HG03354 (cell line): ENCODE measurements at regions not wholly inside any gene's neighbourhood (a gene's known extent, or its start where the extent isn't known, plus 50 kb on each side); places are given as distances from the start of the nearest gene placed in this dataset.
"Not testable (repeated sequence)": the region's sequence is repeated elsewhere in the genome, so short reads cannot be mapped to it uniquely, and the experiment has no call there.

Source experiments
- ATAC-seq: cut with Tn5 transposase; IDR thresholded peaks from one replicate; pipeline ENCODE4 v1.9.1; 2021; ENCODE audit warnings: mild to moderate bottlenecking; ENCODE audit not compliant: unreplicated experiment, poor library complexity, severe bottlenecking

DNA sequence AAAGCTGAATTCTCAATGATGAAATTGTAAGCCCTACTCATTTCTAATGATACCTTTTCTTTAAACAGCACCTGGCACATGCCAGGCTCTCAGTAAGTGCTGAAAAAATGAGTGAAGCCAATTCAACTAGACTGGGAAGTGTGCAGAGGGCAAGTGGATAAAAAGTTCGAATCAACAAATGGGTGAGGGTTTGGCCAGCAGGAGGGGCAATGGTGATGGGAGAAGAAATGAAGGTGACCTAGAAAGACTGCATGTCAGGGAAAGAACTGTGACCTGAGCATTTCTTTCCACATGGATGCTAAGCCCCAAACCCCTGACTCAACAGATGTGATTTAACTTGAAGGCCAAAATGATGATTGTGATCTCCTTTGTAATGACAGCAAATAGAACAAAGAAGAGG, 54.6 kb downstream of the DKK1 start:
- ATAC-seq, result no peak

DNA sequence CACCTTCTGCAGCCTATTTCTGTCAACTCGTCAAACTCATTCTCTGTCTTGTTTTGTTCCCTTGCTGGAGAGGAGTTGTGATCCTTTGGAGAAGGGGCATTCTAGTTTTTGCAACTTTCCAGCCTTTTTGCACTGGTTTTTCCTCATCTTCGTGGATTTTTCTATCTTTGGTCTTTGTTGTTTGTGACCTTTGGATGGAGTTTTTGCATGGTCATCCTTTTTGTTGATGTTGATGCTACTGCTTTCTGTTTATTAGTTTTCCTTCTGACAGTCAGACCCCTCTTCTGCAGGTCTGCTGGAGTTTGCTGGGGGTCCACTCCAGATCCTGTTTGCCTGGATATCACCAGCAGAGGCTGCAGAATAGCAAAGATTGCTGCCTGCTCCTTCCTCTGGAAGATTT, 60.1 kb downstream of the DKK1 start:
- ATAC-seq, result not testable (repeated sequence)

DNA sequence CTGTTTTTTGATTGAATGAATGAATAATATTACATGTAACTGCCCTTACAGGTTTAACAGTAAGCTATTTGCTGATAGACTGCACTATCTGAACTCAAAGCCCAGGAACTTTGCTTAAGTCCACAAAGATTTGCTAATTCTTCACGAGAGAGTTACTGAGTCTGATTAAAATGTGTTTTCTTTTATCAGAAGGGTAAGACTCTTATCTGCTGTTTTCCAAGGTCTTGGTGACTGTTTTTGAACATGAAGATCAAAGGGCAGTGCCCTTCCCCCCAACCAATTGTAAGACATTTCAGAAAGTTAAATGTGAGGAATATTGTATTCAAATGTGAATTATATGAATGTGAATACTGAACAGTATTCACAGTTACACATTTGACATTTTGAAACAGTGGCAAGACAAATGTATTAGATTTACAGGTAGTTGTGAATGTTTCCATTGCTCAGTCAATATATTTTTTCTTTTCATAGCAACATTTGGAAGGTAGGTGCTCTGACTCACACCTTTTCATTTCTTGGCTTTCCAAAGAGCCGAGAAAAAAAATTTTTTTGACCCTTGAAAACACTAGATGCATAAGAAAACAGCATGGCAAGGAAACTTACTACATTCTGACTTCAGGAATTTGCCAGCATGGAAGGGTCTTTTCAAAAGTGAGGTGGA, 62.7 kb downstream of the DKK1 start:
- ATAC-seq, result no peak

DNA sequence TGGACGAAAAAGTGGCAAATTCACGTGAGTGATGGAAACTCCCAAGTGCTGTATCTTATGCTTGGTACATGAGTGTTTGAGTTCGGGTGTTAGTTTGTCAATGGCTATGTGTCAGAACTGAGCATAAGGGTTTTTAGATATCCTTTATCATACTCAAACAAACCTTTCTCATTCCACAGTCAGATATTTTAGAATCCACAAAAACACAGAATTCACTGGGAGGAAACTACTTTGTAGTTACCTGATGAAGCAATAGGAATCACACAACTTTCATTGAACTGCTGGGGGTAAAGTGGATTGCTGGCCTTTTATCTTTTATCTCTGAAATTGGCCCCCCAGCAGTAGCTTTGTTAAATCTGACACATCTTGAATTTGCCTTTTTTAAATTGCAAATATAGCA, 64.0 kb downstream of the DKK1 start:
- no peak for ATAC-seq

DNA sequence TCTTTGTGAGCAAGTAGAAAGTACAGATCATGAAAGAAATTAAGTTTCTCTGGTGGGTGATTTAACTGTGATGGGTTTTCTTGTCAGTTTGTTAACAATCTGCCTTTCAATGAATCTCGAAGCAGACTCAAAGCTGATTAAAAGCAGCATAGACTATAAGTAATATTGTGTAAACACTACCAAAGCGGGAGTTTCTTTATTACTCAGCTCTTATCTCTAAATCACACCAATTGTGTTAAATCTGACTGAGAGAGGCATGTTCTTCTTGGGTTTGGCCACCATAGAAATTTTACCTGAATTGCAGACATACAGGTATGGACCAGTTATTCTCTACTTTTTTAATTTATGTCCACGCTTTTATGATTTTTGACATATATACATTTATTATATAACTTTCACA, 65.2 kb downstream of the DKK1 start:
- ATAC-seq, result no peak

DNA sequence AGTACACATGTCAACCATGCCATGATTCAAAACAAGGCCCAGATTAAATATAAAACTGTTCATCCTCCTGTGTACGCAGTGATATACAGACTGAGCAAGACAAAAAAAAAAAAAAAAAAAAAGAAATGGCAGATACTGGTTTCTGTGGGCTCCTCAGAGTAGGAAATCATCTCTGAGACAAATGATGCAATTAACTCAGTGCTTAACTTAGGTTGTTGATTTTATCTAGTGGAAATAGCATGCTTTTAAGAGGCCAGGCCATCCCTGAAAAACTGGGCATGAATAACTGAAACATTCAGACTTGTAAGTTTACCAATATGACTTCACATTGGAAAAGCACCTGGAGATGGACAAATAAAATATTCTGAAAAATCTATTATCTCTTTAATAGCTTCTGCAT, 69.0 kb downstream of the DKK1 start:
- ATAC-seq, result no peak

DNA sequence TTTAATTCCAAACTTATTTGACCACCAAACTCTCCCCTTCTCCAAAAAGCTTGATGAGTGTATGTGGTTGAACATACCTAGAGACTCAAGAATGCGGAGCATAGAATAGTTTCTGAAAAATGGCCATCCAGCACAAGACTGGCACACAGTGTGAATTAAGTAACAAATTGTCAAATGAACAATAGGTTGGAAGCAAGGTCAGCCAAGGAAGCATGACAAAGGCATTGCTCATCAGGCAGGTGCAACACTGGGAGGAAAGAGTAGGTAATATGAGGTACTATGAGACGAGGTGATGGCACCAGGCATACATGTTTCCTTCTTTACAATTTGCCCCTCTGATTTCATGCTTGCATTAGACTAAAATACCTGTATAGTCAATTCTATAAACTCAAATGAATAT, 73.7 kb downstream of the DKK1 start:
- ATAC-seq, result no peak

DNA sequence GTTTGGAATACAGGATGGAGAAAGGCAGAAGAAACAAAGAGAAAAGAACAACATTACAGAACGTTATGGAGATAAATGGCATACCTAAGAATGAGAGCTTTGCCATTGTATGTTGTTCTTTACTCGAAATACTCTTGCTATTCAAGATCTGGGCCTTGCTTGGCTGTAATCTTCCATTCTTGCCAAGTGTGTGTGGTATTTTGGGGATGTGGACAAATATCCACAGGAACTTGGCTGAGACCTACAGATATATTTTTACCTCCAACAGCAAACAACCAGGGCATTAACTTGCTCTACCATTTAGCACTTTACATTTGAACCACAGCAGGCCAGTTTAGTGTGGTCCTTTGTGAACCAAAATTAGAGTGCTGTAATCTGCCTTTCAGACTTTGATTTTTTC, 76.3 kb downstream of the DKK1 start:
- no peak for ATAC-seq

DNA sequence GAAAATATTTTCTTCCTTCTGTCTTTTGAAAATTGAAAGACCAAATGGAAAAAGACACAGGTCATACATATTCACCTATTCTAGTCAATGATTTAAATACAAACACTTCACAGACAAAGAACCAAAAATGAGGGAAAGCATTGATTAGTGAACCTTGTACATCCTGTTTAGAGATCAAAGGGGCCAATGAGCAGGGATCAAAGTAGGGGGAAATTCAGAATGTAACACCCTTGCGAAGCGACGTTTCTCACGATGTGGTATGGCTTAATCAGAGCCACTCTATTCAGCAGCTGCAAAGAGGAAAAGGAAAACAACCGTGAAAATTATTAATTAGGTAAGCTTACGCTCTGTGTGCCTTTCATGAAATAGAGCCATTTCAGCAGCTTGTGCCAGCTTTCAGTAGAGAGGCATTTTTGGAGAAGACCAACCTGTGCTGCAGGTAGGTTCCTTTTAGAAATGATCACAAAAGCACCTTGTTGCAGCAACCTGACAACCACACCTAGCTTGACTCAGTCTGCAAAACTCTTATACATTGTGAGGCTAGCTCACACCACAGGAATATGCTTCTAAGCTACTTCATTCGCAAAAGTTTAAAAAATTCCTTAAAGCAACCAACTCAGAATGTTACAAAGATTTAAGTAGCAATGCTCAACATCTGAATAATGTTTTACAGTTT, 78.0 kb downstream of the DKK1 start:
- no peak for ATAC-seq

DNA sequence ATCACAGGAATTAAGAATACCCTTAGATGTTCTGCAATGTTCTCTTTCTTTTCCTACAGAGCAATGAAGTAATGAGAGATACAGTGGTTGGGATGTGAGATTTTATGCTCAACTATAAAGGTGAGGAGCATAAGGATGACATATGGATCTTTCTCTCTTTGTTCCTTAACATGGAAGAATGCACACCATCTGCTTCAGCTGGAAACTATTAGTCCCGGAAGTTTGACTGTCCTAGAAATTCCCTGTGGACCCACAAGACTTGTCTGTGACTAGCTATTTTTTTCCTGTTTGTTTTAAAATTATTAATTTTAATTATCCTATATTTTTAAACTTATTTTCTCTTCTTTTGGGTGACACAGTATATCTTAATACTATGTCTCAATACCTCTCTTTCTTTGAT, 80.2 kb downstream of the DKK1 start:
- ATAC-seq, result no peak

DNA sequence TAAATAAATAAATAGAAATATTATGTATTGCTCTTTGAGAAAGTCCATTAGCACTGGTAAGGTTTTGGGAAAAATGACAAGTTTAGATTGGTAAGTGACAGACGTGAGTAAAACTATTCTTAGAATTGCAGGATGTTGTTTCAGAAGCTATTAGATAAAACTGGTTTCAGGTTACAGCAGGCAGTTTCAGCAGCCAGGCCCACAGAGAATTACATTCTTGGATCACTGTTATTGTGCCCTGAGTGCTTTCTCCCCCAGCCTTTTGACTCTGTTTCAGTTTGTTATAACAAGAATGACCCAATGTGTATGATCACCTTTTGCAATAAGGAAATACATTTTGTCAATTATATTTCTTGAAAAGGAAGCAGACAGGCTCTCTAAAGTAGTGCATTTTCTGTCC, 86.5 kb downstream of the DKK1 start:
- ATAC-seq, result no peak

DNA sequence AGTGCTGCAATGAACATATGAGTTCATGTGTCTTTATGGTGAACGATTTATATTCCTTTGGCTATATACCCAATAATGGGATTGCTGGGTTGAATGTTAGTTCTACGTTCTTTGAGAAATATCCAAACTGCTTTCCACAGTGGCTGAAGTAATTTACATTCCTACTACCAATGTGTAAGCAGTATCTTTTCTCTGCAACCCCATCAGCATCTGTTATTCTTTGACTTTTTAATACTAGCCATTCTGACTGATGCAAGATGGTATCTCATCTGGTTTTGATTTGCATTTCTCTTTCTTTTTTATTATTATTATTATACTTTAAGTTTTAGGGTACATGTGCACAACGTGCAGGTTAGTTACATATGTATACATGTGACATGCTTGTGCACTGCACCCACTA, 89.7 kb downstream of the DKK1 start:
- ATAC-seq, result not testable (repeated sequence)

DNA sequence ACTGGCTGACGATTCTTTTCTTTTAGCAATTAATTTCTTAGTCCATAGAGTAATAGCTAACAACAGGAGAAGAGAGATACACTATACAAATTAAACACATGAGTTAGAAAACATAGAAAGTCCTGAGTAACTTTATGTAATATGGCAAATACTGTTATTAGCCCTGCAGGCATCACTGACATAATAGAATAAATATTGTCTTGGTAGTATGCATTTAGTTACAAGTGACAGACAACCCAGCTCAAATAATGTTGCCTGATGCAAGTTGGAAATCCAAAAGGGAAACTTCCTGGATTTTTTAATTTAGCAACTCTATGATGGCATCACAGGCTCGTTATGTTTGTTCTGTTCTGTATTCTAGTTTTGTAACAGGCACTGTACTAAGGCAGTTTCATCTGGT, 95.1 kb downstream of the DKK1 start:
- ATAC-seq, result no peak

DNA sequence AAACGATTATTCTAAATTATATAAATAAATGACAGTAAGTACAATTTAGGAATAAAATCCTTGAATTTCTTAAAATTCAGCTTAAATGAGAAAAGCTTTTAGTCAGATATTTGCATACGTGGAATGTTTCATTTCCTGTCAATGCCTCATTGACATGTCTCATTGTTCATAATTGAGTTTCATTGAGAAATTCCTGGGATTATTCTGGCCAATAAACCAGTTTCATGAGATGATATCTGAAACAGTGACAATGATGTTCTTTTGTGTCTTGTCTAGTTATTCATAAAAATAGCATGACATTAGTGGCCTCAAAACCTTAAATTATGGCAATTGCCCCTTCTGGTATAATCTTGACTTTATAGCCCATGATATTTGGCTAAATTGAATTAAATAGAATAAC, 95.8 kb downstream of the DKK1 start:
- no peak for ATAC-seq

DNA sequence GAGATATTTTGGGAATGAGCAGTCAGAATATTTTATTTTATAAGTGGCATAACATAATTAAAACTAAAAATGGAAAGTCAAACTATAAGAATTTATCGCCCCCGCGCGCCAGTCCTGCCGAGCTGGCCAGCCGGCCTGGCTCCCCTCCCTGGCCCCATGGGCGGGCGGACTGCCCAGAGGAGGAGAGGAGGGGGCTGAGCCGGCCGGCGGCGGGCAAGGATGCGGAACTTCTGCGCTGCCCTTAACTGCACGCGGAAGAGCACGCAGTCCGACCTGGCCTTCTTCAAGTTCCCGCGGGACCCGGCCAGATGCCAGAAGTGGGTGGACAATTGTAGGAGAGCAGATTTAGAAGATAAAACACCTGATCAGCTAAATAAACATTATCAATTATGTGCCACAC, 96.8 kb downstream of the DKK1 start:
- ATAC-seq, result no peak

DNA sequence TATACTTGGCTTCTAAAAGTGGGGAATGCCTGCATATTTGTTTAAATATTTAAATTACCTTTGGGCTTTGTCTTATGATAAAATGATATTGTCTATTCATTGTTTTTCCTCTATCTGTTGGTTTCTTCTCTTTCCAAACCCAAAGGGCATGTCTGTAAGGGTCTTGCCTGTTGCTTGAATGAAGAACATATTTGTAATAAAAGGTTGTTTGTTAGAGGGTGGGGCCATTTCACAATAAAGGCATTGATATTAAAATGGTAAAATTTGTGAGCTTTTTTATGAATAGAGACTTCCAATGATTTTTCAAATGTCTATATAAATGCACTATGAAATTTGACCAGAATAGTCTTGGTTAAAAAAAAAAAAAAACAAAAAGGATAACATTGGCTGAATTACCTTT, 105.2 kb downstream of the DKK1 start:
- no peak for ATAC-seq

DNA sequence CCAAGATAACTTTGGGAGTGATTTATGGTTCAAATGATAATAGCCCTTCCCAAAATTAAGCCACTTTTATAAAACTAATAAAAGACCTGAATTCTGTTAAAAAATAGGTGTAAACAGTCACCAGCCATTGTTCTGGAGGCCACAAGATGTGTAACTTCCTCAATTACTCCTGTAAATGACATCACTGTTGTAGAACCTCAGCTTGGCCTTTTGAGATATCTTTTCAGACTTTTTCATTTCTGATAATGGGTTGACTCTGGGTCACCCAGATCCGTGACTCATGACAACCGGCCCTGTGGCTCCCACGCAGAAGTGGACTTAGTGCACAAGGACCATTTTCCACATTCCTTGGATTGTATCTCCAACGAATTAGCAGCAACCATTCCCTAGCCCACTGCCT, 106.6 kb downstream of the DKK1 start:
- ATAC-seq, result no peak

DNA sequence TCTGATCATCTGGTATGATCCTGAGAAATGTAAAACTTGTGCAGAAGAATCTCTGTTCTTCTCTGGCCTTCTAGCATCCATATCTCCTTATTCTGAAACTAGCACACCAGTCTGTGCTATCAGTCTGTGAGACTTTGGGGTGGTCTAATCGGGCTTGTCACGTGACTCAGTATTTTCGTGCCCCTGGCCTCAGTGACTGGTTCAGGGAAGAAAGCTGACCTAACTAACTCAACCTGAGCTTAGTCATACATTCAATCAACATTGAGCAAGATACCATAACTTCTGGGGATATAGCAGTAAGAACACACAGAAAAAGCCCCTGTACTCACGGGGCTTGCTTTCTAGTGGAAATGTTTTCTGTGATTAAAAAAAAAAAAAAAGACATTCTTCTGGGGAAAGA, 109.3 kb downstream of the DKK1 start:
- no peak for ATAC-seq

DNA sequence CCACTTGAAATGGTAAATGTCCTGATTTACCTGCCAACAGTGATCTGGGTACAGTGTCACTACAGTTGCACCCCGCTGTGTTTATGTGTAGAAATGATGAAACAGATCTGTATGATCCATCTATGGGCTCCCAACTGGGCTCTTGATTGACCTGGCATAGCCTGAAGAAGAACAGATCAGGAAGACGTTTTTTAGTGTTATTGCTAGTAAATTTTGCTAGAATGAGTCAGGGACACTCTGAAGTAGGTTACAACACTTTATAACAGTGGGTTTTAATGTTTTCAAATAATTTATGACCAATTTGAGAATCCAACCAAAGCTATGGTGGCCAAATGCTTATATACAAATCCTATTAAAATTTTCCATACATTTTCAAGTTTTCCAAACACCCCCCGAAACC, 110.3 kb downstream of the DKK1 start:
- no peak for ATAC-seq

DNA sequence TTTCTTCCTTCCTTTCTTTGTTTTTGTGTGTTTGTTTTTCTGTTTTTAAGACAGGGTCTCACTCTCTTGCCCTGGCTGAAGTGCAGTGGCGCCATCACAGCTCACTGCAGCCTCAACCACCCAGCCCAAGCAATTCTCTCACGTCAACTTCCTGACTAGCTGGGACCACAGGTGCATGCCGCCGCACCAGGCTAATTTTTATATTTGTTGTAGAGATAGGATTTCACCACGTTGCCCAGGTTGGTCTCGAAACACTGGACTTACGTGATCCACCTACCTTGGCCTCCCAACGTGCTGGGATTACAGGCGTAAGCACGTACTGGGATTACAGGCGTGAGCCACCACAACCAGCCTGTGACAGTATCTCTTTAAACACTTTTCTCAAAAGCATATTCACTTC, 120.7 kb downstream of the DKK1 start:
- ATAC-seq, result no peak

DNA sequence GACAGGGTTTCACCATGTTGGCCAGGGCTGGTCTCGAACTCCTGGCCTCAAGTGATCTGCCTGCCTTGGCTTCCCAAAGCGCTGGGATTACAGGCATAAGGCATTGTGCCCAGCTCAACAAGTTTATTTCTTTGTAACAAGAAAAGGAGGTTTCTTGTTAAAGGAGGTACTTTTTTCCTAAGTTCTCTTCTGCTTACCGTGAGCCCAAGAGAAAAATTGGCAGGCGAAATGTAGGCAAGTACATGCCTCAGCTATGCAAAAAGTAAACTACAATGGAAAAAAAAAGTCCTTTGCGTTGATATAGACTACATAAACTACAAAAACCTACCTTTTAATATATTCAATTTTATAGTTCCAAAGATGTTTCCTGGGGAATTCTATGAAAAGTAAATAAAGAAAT, 122.6 kb downstream of the DKK1 start:
- no peak for ATAC-seq

DNA sequence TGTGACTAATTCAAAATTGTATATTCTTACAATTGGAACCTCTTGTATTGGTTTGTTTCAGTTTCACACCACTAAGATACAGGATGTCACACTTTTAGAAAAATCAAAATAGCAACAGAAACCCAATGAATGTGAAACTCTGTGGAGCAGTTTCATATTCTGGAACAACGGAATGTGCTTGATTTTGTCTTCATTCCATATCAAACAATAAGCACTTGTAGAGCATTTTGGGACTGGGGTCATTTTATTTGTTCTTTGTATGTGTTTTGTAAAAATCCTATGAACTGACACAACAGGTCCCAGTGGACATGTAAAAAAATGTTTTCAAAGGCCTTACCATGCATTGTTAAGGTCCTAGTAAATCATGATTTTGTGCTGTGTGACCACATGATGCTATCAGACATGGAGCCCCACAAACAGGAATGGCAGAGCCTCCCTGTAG, 123.1 kb downstream of the DKK1 start:
- peak; percentile 96 for ATAC-seq
